K562 (cell line): ENCODE measurements at regions not wholly inside any gene's neighbourhood (a gene's known extent, or its start where the extent isn't known, plus 50 kb on each side); places are given as distances from the start of the nearest gene placed in this dataset.

Source experiments
- ATAC-seq: fragments of 200-7000 bp; cut with Tn5 transposase; 3 replicates; pipeline ENCODE4 v1.9.1; 2020; ENCODE audit warnings: moderate library complexity
- BruUV-seq: library from RNA; stranded (reverse); fragments of 400-500 nt; replicated peaks from 2 replicates; lab custom pipeline; 2021; lab: Mats Ljungman, UMichigan
- CTCF ChIA-PET: fragments of 300-600 bp; formaldehyde crosslinking; extraction: SDS; loops from one replicate; lab custom pipeline; 2021; ENCODE audit warnings: low intra/inter-chr PET ratio; lab: Yijun Ruan, JAX
- POLR2A ChIA-PET: fragments of 300-600, 350-650 bp; sonication (Branson Sonifier 250); formaldehyde crosslinking; extraction: SDS; loops from one replicate; lab custom pipeline; 2021; ENCODE audit warnings: antibody characterized with exemption, inconsistent platforms; lab: Yijun Ruan, JAX
- DNase-seq, 4 experiments: peaks; one replicate each; pipeline versions ENCODE4 v3.0.0 to v3.0.0-alpha.2; 2011 to 2018; ENCODE audit warnings: low spot score in 3 of 4, mixed read lengths in 3 of 4; ENCODE audit errors: extremely low read depth in 1 of 4
- FAIRE-seq: peaks from 2 replicates; lab custom pipeline; 2011; peaks lifted over from hg19 to GRCh38; lab: Jason Lieb, UNC
- H2AFZ ChIP-seq: 2 replicates; pipeline ENCODE4 v1.6.0; 2011; ENCODE audit warnings: low read depth, low read length, control low read depth, inconsistent platforms
- H3K27ac ChIP-seq: fragments of 200-600 bp; 3 replicates; pipeline ENCODE4 v1.8.0; 2011; ENCODE audit warnings: low read depth, mild to moderate bottlenecking, control low read depth, inconsistent platforms, low read length, moderate library complexity, mixed read lengths; ENCODE audit errors: extremely low read depth
- H3K27me3 ChIP-seq, 2 experiments: fragments of 300-600 bp in 1 of 2; 2 replicates in 1 of 2; 3 replicates in 1 of 2; pipeline versions ENCODE4 v1.6.0 to v1.8.0; 2011; ENCODE audit warnings: inconsistent platforms in 2 of 2, low read length in 2 of 2, mild to moderate bottlenecking in 1 of 2, mixed read lengths in 1 of 2, moderate library complexity in 1 of 2; ENCODE audit not compliant: control insufficient read depth in 2 of 2, insufficient read depth in 2 of 2
- H3K36me3 ChIP-seq: fragments of 300-600 bp; 3 replicates; pipeline ENCODE4 v1.8.0; 2011; ENCODE audit warnings: mild to moderate bottlenecking, low read length, inconsistent platforms; ENCODE audit not compliant: control insufficient read depth, insufficient read depth
- H3K4me1 ChIP-seq, 2 experiments: fragments of 200-600 bp in 1 of 2; replicated peaks in 1 of 2; 2 replicates in 1 of 2; 3 replicates in 1 of 2; pipeline versions ENCODE4 v1.5.1 to v1.8.0; 2011; ENCODE audit warnings: inconsistent platforms in 2 of 2, low read length in 2 of 2, mild to moderate bottlenecking in 1 of 2, mixed read lengths in 1 of 2, moderate library complexity in 1 of 2; ENCODE audit not compliant: control insufficient read depth in 2 of 2, insufficient read depth in 2 of 2
- H3K4me2 ChIP-seq: 2 replicates; pipeline ENCODE4 v1.6.1; 2011; ENCODE audit warnings: low read length, control low read depth, inconsistent platforms, mixed read lengths; ENCODE audit not compliant: insufficient read depth
- H3K4me3 ChIP-seq: fragments of 200-600 bp; sonication (generic), shearing (Covaris generic); 2 replicates; pipeline ENCODE4 v1.5.1; 2016; ENCODE audit warnings: control low read depth, inconsistent platforms
- H3K79me2 ChIP-seq: fragments of 200-600 bp; 3 replicates; pipeline ENCODE4 v1.8.0; 2011; ENCODE audit warnings: low read length, inconsistent platforms; ENCODE audit not compliant: control insufficient read depth, insufficient read depth
- H3K9ac ChIP-seq, 2 experiments: 2 replicates each; pipeline versions ENCODE4 v1.6.0 to v1.6.1; 2011; ENCODE audit warnings: low read depth in 2 of 2, low read length in 2 of 2, control low read depth in 1 of 2, inconsistent platforms in 1 of 2, mild to moderate bottlenecking in 1 of 2, mixed read lengths in 1 of 2; ENCODE audit not compliant: insufficient read depth in 1 of 2
- H3K9me1 ChIP-seq: one replicate; pipeline ENCODE4 v1.6.0; 2011; ENCODE audit warnings: inconsistent platforms, mild to moderate bottlenecking, low read length, moderate library complexity; ENCODE audit not compliant: control insufficient read depth, insufficient read depth
- H3K9me3 ChIP-seq: replicated peaks from 2 replicates; pipeline ENCODE4 v1.5.1; 2011; ENCODE audit warnings: low read depth, low read length, inconsistent platforms; ENCODE audit not compliant: control insufficient read depth, insufficient read depth
- H4K20me1 ChIP-seq: replicated peaks from 2 replicates; pipeline ENCODE4 v1.6.1; 2011; ENCODE audit warnings: low read length, inconsistent platforms, mixed read lengths; ENCODE audit not compliant: control insufficient read depth, insufficient read depth
- CHD1 ChIP-seq: fragments of 200-600 bp; sonication (generic); IDR thresholded peaks from one replicate; pipeline ENCODE4 v1.6.1; 2012; ENCODE audit warnings: mild to moderate bottlenecking, moderate library complexity, low read length, inconsistent platforms
- HINFP ChIP-seq: fragments of 450-650 bp; conservative IDR thresholded peaks from 2 replicates; pipeline ENCODE4 v1.6.1; 2016; ENCODE audit warnings: missing genetic modification characterization, low read depth, mild to moderate bottlenecking, control low read depth, missing compliant biosample characterization
- HNRNPH1 ChIP-seq: fragments of 200-400 bp; formaldehyde crosslinking; optimal IDR thresholded peaks from 2 replicates; pipeline ENCODE3; 2017; ENCODE audit warnings: low read depth, mild to moderate bottlenecking, low read length, moderate library complexity
- HSF4 ChIP-seq: fragments of 250-450 bp; sonication (Bioruptor Pico); IDR thresholded peaks from 2 replicates; pipeline ENCODE4 v2.1.2; 2022; ENCODE audit warnings: mild to moderate bottlenecking, moderate library complexity, borderline replicate concordance
- KLF13 ChIP-seq: fragments of 450-650 bp; IDR thresholded peaks from 2 replicates; pipeline ENCODE4 v1.6.1; 2016; ENCODE audit warnings: missing genetic modification characterization, low read depth, mild to moderate bottlenecking, missing compliant biosample characterization, moderate library complexity, borderline replicate concordance
- KLF16 ChIP-seq: IDR thresholded peaks from 2 replicates; pipeline ENCODE4 v1.6.1; 2016; ENCODE audit warnings: antibody characterized with exemption
- MIER1 ChIP-seq: fragments of 450-650 bp; IDR thresholded peaks from 2 replicates; pipeline ENCODE4 v1.6.1; 2016; ENCODE audit warnings: antibody characterized with exemption, mild to moderate bottlenecking, low read depth
- NCOR1 ChIP-seq: fragments of 450-650 bp; IDR thresholded peaks from 2 replicates; pipeline ENCODE4 v1.6.1; 2016; ENCODE audit warnings: mild to moderate bottlenecking, moderate library complexity
- NFIX ChIP-seq: fragments of 250-450 bp; sonication (Bioruptor Pico); IDR thresholded peaks from 2 replicates; pipeline ENCODE4 v1.4.0; 2020; ENCODE audit warnings: low read depth, mild to moderate bottlenecking, moderate library complexity
- POLR2AphosphoS5 ChIP-seq: IDR thresholded peaks from 2 replicates; pipeline ENCODE4 v1.6.1; 2011; ENCODE audit warnings: mild to moderate bottlenecking, low read depth, low read length, moderate library complexity; ENCODE audit not compliant: control insufficient read depth, insufficient read depth
- POLR2H ChIP-seq: IDR thresholded peaks from 2 replicates; pipeline ENCODE4 v1.6.1; 2016; ENCODE audit warnings: missing genetic modification characterization, low read depth, mild to moderate bottlenecking, control low read depth, missing compliant biosample characterization, moderate library complexity
- RBBP5 ChIP-seq: fragments of 200-600 bp; sonication (generic); IDR thresholded peaks from 2 replicates; pipeline ENCODE4 v1.6.1; 2012; ENCODE audit warnings: borderline replicate concordance, mild to moderate bottlenecking, low read length, control low read depth, inconsistent platforms; ENCODE audit not compliant: insufficient read depth, poor library complexity, severe bottlenecking
- ZNF124 ChIP-seq: sonication (generic); formaldehyde crosslinking; IDR thresholded peaks from 2 replicates; pipeline ENCODE4 v1.8.1; 2022; ENCODE audit warnings: missing genetic modification reagents
- ZNF23 ChIP-seq: fragments of 250-450 bp; sonication (Bioruptor Pico); IDR thresholded peaks from 2 replicates; pipeline ENCODE4 v1.4.0; 2020; ENCODE audit warnings: mild to moderate bottlenecking
- ZNF324 ChIP-seq: fragments of 250-450 bp; sonication (Bioruptor Pico); IDR thresholded peaks from 2 replicates; pipeline ENCODE4 v1.4.0; 2020; ENCODE audit warnings: mild to moderate bottlenecking
- ZNF551 ChIP-seq: fragments of 250-450 bp; sonication (Bioruptor Pico); IDR thresholded peaks from 2 replicates; pipeline ENCODE4 v1.5.0; 2021; ENCODE audit warnings: mild to moderate bottlenecking, moderate library complexity
- ZNF764 ChIP-seq: fragments of 250-450 bp; sonication (Bioruptor Pico); IDR thresholded peaks from 2 replicates; pipeline ENCODE4 v1.4.0; 2020; ENCODE audit warnings: low read depth, mild to moderate bottlenecking, moderate library complexity
- in situ Hi-C: fragments of 300-500 bp; cut with MboI; formaldehyde crosslinking; loops from 4 replicates; pipeline ENCODE4 v1.15.0; 2018; ENCODE audit warnings: inconsistent platforms, mixed read lengths
- intact Hi-C: fragments of 100-400 bp; cut with micrococcal nuclease; formaldehyde crosslinking; loops from 2 replicates; pipeline ENCODE4 v1.14.2; 2022

GRCh38 chr16:48734220-48734619 is 124.2 kb upstream of the N4BP1 start:
- no peaks in the 10 kb centered on the region for H3K79me2 ChIP-seq
- DNase-seq: no peak
- intact Hi-C loops (no loop called here), in situ Hi-C loops (no loop called here)
- POLR2A ChIA-PET: interaction anchor here (0.6 to 2.7 kb wide), 2 partner anchors 25 to 128 kb away, joined by 3 to 6 read pairs; no protein-coding TSS in a partner anchor
- no peaks in the 10 kb centered on the region for H3K27me3 ChIP-seq
- H3K27ac ChIP-seq: no peak overlapping the region
- CTCF ChIA-PET: no interaction called here
- H3K9ac ChIP-seq: no peak overlapping the region
- H2AFZ ChIP-seq: no peak overlapping the region
- H3K36me3 ChIP-seq: no peaks in the 10 kb centered on the region
- H3K4me1 ChIP-seq: no peaks in the 10 kb centered on the region
- H3K4me2 ChIP-seq: no peak overlapping the region
- H3K9me1 ChIP-seq: no peaks in the 10 kb centered on the region
- TF ChIP-seq HINFP (no peak), ZNF23 (CRISPR knock-in tag) (no peak), ZNF324 (CRISPR knock-in tag) (no peak), RBBP5 (no peak), POLR2AphosphoS5 (no peak), HNRNPH1 (no peak), HSF4 (no peak), ZNF764 (no peak), POLR2H (tag) (no peak), NCOR1 (no peak), NFIX (CRISPR knock-in tag) (no peak), ZNF551 (CRISPR knock-in tag) (no peak), KLF13 (no peak), ZNF124 (CRISPR knock-in tag) (no peak), KLF16 (no peak), CHD1 (no peak), MIER1 (no peak)
- ATAC-seq: no peak
- H4K20me1 ChIP-seq: no peaks in the 10 kb centered on the region; the same call in 1 of the 2 replicates
- H3K9me3 ChIP-seq: no peaks in the 10 kb centered on the region
- BruUV-seq: no TSS peak
- no peak overlapping the region for H3K4me3 ChIP-seq
- FAIRE-seq: no peak
